Psoas muscle (tissue), 7 donors: ENCODE measurements at regions not wholly inside any gene's neighbourhood (a gene's known extent, or its start where the extent isn't known, plus 50 kb on each side); places are given as distances from the start of the nearest gene placed in this dataset.

Experiments used
- ATAC-seq, 4 donors: fragments of 200-7000 bp; cut with Tn5 transposase; one replicate each; pipeline ENCODE4 v1.9.1; 2020; ENCODE audit warnings: moderate library complexity in 3 of 4, mild to moderate bottlenecking in 2 of 4
- DNase-seq, 2 donors: peaks; one replicate each; pipeline ENCODE4 v3.0.0-alpha.2; 2020
- H3K27ac ChIP-seq: fragments of 200-600 bp; one replicate; pipeline ENCODE4 v1.8.0; 2022
- H3K27me3 ChIP-seq, 3 donors: fragments of 200-600 bp in 1 of 3; one replicate each; pipeline versions ENCODE4 v1.6.1 to v1.8.0; 2013 to 2022; ENCODE audit warnings: low read length in 2 of 3, mild to moderate bottlenecking in 2 of 3, moderate library complexity in 1 of 3; ENCODE audit not compliant: insufficient read depth in 3 of 3
- H3K36me3 ChIP-seq, 2 donors: fragments of 200-600 bp in 1 of 2; one replicate each; pipeline versions ENCODE4 v1.6.1 to v1.8.0; 2013 to 2022; ENCODE audit warnings: low read depth in 1 of 2, mild to moderate bottlenecking in 1 of 2, moderate library complexity in 1 of 2; ENCODE audit not compliant: insufficient read depth in 1 of 2
- H3K4me1 ChIP-seq: fragments of 200-600 bp; one replicate; pipeline ENCODE4 v1.8.0; 2022
- H3K4me3 ChIP-seq: fragments of 200-600 bp; one replicate; pipeline ENCODE4 v1.8.0; 2022; ENCODE audit warnings: mild to moderate bottlenecking
- H3K9me3 ChIP-seq: fragments of 200-600 bp; one replicate; pipeline ENCODE4 v1.8.0; 2022
- WGBS, 3 donors: extraction: QIAGEN DNeasy Blood & Tissue Kit; methylation state at CpG; one replicate each; pipeline versions ENCODE4 v1.1.6 to v1.1.7; 2013; 5-methylcytosine and 5-hydroxymethylcytosine counted together
- intact Hi-C, 2 donors: fragments of 100-400 bp; cut with DNase I; formaldehyde crosslinking; loops; one replicate each; pipeline versions ENCODE4 v1.11.0 to v1.14.2; 2022
- TF ChIP-seq, protein P1 (sequence below): fragments of 200-600 bp; IDR thresholded peaks from one replicate; pipeline ENCODE4 v1.8.0; 2022; ENCODE audit warnings: antibody characterized with exemption
- donor health status: healthy with polysubstance abuse.
- donor health status: DM: no; HTN: no; CAD: no; lungs with moderate emphysema.
- donor health status: Bipolar disorder and iron deficiency.
- donor health status: healthy.
- donor health status: DM: yes; HTN: yes; CAD: no.
- donor health status: DM: no; HTN: no; CAD: no.
- donor health status: DM: yes; HTN: yes; CAD: no.

DNA sequence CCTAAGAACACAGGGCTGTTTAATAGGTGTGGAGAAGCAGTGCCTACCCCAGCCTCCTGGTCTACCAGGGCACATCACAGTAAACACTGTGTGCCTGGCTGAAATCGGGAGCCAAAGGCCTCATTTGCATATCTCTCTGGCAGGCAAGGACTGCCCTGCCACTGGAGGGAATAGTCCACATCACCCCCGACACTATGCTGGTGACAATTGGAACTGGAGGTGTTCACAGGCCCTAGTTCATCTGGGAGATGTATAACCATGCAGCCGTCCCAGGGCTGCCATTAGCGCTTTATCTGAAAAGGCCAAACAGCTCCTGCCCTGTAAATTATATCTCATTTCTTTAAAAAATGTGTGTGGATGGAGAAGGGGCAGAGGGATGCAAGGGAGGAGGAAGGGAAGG, 150.3 kb downstream of the LINC00237 start:
- WGBS, 3 donors: 61 to 66% (median 65%) methylated on average over 4 of the region's 4 CpGs
- intact Hi-C loops: no loop called here
- Histone ChIP-seq H3K27me3 (peaks cover 0 to 18% (median 5%) of the 10 kb centered on the region in 3 donors), H3K36me3 (no peaks in the 10 kb centered on the region), H3K4me1 (no peaks in the 10 kb centered on the region), H3K9me3 (no peaks in the 10 kb centered on the region), H3K27ac (no peak overlapping the region), H3K4me3 (no peak overlapping the region)
- no peak for DNase-seq
- TF ChIP-seq, protein P1, sequence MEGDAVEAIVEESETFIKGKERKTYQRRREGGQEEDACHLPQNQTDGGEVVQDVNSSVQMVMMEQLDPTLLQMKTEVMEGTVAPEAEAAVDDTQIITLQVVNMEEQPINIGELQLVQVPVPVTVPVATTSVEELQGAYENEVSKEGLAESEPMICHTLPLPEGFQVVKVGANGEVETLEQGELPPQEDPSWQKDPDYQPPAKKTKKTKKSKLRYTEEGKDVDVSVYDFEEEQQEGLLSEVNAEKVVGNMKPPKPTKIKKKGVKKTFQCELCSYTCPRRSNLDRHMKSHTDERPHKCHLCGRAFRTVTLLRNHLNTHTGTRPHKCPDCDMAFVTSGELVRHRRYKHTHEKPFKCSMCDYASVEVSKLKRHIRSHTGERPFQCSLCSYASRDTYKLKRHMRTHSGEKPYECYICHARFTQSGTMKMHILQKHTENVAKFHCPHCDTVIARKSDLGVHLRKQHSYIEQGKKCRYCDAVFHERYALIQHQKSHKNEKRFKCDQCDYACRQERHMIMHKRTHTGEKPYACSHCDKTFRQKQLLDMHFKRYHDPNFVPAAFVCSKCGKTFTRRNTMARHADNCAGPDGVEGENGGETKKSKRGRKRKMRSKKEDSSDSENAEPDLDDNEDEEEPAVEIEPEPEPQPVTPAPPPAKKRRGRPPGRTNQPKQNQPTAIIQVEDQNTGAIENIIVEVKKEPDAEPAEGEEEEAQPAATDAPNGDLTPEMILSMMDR: no peak
- ATAC-seq: no peak

- no peaks in the 10 kb centered on the region for H3K4me1 ChIP-seq
- no peak for ATAC-seq
- TF ChIP-seq, protein P1: no peak
- no peak overlapping the region for H3K4me3 ChIP-seq
- peaks cover 0 to 18% (median 5%) of the 10 kb centered on the region in 3 donors for H3K27me3 ChIP-seq
- no peak overlapping the region for H3K27ac ChIP-seq
- DNase-seq: no peak
- intact Hi-C loops: no loop called here
- H3K36me3 ChIP-seq: no peaks in the 10 kb centered on the region
- 55 to 63% (median 57%) methylated on average over 11 of the region's 11 CpGs for whole genome bisulfite sequencing, 3 donors
- no peaks in the 10 kb centered on the region for H3K9me3 ChIP-seq
Measured at GRCh38 chr20:20953738-20954618, 152.2 kb downstream of the LINC00237 start.

- intact Hi-C loops: loop anchor here in 1 of 2 donors (2.0 kb wide), 1 partner anchor 20 kb away; no protein-coding TSS in a partner anchor
- WGBS, 3 donors: 86 to 90% (median 88%) methylated on average over 2 of the region's 2 CpGs
- H3K27ac ChIP-seq: no peak overlapping the region
- H3K4me1 ChIP-seq: no peaks in the 10 kb centered on the region
- H3K36me3 ChIP-seq: no peaks in the 10 kb centered on the region
- ATAC-seq: no peak
- no peak for DNase-seq
- TF ChIP-seq, protein P1: no peak
- no peak overlapping the region for H3K4me3 ChIP-seq
- H3K9me3 ChIP-seq: peaks cover 5% of the 10 kb centered on the region
- peaks cover 0 to 8% (median 5%) of the 10 kb centered on the region in 3 donors for H3K27me3 ChIP-seq
Measured at GRCh38 chr20:20950620-20951019, 155.5 kb downstream of the LINC00237 start.

- Histone ChIP-seq H3K4me1 (no peaks in the 10 kb centered on the region), H3K4me3 (no peak overlapping the region), H3K27me3 (peaks cover 0 to under 1% (median 0%) of the 10 kb centered on the region in 3 donors), H3K27ac (no peak overlapping the region), H3K9me3 (peaks cover 5% of the 10 kb centered on the region), H3K36me3 (no peaks in the 10 kb centered on the region)
- DNase-seq: no peak
- TF ChIP-seq, protein P1: no peak
- no peak for ATAC-seq
- WGBS, 3 donors: 78 to 81% (median 79%) methylated on average over 3 of the region's 3 CpGs
- intact Hi-C loops: no loop called here
Measured at GRCh38 chr20:20946122-20946759, 159.9 kb downstream of the LINC00237 start.
